ENCODE measurements at regions not wholly inside any gene's neighbourhood (a gene's known extent, or its start where the extent isn't known, plus 50 kb on each side); places are given as distances from the start of the nearest gene placed in this dataset.

GRCh38 chr5:15440434-15440833 is 59.5 kb upstream of the FBXL7 start:
- Mint-ChIP-seq H3K27ac (ENCODE audit: unreplicated experiment) (no peak overlapping the region), H3K9me3 (ENCODE audit: low read depth, unreplicated experiment) (peaks cover 22% of the 10 kb centered on the region), H3K4me3 (ENCODE audit: low read depth, unreplicated experiment) (no peak overlapping the region), H3K4me1 (ENCODE audit: low read depth, unreplicated experiment) (no peaks in the 10 kb centered on the region), H3K36me3 (ENCODE audit: insufficient read depth, unreplicated experiment) (no peaks in the 10 kb centered on the region), H3K27me3 (ENCODE audit: unreplicated experiment) (no peaks in the 10 kb centered on the region)
- DNase-seq, result no peak
- CTCF ChIA-PET, result no interaction called here
- TF ChIP-seq, protein P1, sequence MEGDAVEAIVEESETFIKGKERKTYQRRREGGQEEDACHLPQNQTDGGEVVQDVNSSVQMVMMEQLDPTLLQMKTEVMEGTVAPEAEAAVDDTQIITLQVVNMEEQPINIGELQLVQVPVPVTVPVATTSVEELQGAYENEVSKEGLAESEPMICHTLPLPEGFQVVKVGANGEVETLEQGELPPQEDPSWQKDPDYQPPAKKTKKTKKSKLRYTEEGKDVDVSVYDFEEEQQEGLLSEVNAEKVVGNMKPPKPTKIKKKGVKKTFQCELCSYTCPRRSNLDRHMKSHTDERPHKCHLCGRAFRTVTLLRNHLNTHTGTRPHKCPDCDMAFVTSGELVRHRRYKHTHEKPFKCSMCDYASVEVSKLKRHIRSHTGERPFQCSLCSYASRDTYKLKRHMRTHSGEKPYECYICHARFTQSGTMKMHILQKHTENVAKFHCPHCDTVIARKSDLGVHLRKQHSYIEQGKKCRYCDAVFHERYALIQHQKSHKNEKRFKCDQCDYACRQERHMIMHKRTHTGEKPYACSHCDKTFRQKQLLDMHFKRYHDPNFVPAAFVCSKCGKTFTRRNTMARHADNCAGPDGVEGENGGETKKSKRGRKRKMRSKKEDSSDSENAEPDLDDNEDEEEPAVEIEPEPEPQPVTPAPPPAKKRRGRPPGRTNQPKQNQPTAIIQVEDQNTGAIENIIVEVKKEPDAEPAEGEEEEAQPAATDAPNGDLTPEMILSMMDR (IDR thresholded peaks at IDR 0.05; ENCODE audit: unreplicated experiment), result no peak
- BruUV-seq (replicated peaks), result no TSS peak
- intact Hi-C loops (cut with micrococcal nuclease; ENCODE audit: unreplicated experiment), result no loop called here

DNA sequence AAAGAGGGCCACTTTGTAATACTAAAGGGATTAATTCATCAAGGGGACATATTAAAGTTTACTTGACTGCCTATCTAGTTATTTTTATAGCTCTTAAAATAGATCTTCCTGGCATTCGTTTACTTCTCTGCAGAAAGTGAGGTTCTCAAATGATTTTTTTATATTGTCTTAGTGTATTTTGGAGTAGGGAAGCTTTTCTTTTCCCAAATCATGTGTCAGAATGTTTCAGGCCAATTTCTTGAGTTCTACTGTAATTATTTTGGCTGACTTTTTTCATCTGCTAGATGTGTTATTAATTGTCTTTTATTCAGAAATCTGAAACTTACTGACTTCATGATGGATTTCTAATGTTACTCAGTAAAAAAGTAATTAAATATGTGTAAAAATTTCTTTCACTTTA is 60.2 kb upstream of the FBXL7 start:
- TF ChIP-seq, protein P1 (IDR thresholded peaks at IDR 0.05; ENCODE audit: unreplicated experiment), result no peak
- no TSS peak for BruUV-seq (replicated peaks)
- Mint-ChIP-seq H3K4me1 (ENCODE audit: low read depth, unreplicated experiment) (no peaks in the 10 kb centered on the region), H3K36me3 (ENCODE audit: insufficient read depth, unreplicated experiment) (no peaks in the 10 kb centered on the region), H3K27me3 (ENCODE audit: unreplicated experiment) (no peaks in the 10 kb centered on the region), H3K27ac (ENCODE audit: unreplicated experiment) (no peak overlapping the region), H3K4me3 (ENCODE audit: low read depth, unreplicated experiment) (no peak overlapping the region), H3K9me3 (ENCODE audit: low read depth, unreplicated experiment) (peaks cover 19% of the 10 kb centered on the region)
- intact Hi-C loops (cut with micrococcal nuclease; ENCODE audit: unreplicated experiment), result no loop called here
- CTCF ChIA-PET, result no interaction called here
- no peak for DNase-seq

GRCh38 chr5:15433709-15434108 is 66.3 kb upstream of the FBXL7 start:
- Mint-ChIP-seq H3K27me3 (ENCODE audit: unreplicated experiment) (no peaks in the 10 kb centered on the region), H3K4me1 (ENCODE audit: low read depth, unreplicated experiment) (no peaks in the 10 kb centered on the region), H3K4me3 (ENCODE audit: low read depth, unreplicated experiment) (no peak overlapping the region), H3K9me3 (ENCODE audit: low read depth, unreplicated experiment) (peaks cover 12% of the 10 kb centered on the region), H3K36me3 (ENCODE audit: insufficient read depth, unreplicated experiment) (peaks cover 5% of the 10 kb centered on the region), H3K27ac (ENCODE audit: unreplicated experiment) (no peak overlapping the region)
- intact Hi-C loops (cut with micrococcal nuclease; ENCODE audit: unreplicated experiment), result no loop called here
- CTCF ChIA-PET, result no interaction called here
- BruUV-seq (replicated peaks), result no TSS peak
- no peak for DNase-seq
- TF ChIP-seq, protein P1 (IDR thresholded peaks at IDR 0.05; ENCODE audit: unreplicated experiment), result no peak

DNA sequence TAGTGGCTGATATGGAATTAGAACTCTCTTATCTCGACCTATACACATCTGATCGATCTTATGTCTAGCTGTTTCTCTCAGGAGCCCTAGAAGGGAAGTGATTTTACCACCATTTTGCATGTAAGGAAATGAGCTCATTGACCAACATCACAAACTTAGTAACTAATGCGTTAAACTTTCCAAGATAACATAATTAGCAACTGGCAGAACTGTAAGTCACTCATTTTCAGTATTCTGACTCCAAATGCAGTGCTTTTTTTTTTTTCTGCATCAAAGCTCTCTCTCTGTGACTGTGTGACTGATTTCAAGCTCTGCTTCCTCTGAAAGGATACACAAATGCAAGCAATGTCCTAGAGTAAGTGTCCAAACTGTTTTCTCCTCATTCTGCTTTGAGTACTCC is 68.1 kb upstream of the FBXL7 start:
- intact Hi-C loops (cut with micrococcal nuclease; ENCODE audit: unreplicated experiment), result no loop called here
- CTCF ChIA-PET, result no interaction called here
- H3K27me3 Mint-ChIP-seq (ENCODE audit: unreplicated experiment), result no peaks in the 10 kb centered on the region
- H3K4me1 Mint-ChIP-seq (ENCODE audit: low read depth, unreplicated experiment), result no peaks in the 10 kb centered on the region
- H3K9me3 Mint-ChIP-seq (ENCODE audit: low read depth, unreplicated experiment), result peaks cover 14% of the 10 kb centered on the region
- peaks cover 5% of the 10 kb centered on the region for H3K36me3 Mint-ChIP-seq (ENCODE audit: insufficient read depth, unreplicated experiment)
- BruUV-seq (replicated peaks), result no TSS peak
- no peak overlapping the region for H3K4me3 Mint-ChIP-seq (ENCODE audit: low read depth, unreplicated experiment)
- H3K27ac Mint-ChIP-seq (ENCODE audit: unreplicated experiment), result no peak overlapping the region
- TF ChIP-seq, protein P1 (IDR thresholded peaks at IDR 0.05; ENCODE audit: unreplicated experiment), result no peak
- no peak for DNase-seq

All from Calu3 (cell line).